Trophoblast cell (in vitro differentiated cells and primary cell): ENCODE measurements at regions not wholly inside any gene's neighbourhood (a gene's known extent, or its start where the extent isn't known, plus 50 kb on each side); places are given as distances from the start of the nearest gene placed in this dataset.

Experiments
- DNase-seq, 2 donors: peaks; one replicate each; pipeline ENCODE4 v3.0.0-alpha.2; 2016
- H2AFZ ChIP-seq: 2 replicates; pipeline ENCODE4 v1.6.1; 2013; ENCODE audit warnings: low read length, moderate library complexity, mild to moderate bottlenecking; ENCODE audit not compliant: insufficient read depth, poor library complexity
- H2AK5ac ChIP-seq: 2 replicates; pipeline ENCODE4 v1.6.1; 2013; ENCODE audit warnings: mild to moderate bottlenecking, low read length
- H2BK120ac ChIP-seq: 2 replicates; pipeline ENCODE4 v1.6.1; 2013; ENCODE audit warnings: low read length, mild to moderate bottlenecking, moderate library complexity; ENCODE audit not compliant: insufficient read depth, poor library complexity
- H2BK12ac ChIP-seq: 2 replicates; pipeline ENCODE4 v1.6.1; 2013; ENCODE audit warnings: mild to moderate bottlenecking, low read length, moderate library complexity
- H2BK5ac ChIP-seq: 2 replicates; pipeline ENCODE4 v1.6.1; 2013; ENCODE audit warnings: low read length, low read depth, moderate library complexity, mild to moderate bottlenecking; ENCODE audit not compliant: poor library complexity
- H3K14ac ChIP-seq: 2 replicates; pipeline ENCODE4 v1.6.1; 2013; ENCODE audit warnings: mild to moderate bottlenecking, low read length
- H3K18ac ChIP-seq: 2 replicates; pipeline ENCODE4 v1.6.1; 2013; ENCODE audit warnings: mild to moderate bottlenecking, low read length
- H3K23ac ChIP-seq: 2 replicates; pipeline ENCODE4 v1.6.1; 2013; ENCODE audit warnings: low read length
- H3K27ac ChIP-seq: 2 replicates; pipeline ENCODE4 v1.5.1; 2013; ENCODE audit warnings: low read depth, mild to moderate bottlenecking, inconsistent platforms, low read length, moderate library complexity
- H3K27me3 ChIP-seq: 2 replicates; pipeline ENCODE4 v1.6.1; 2013; ENCODE audit warnings: inconsistent platforms, mild to moderate bottlenecking, low read length, moderate library complexity; ENCODE audit not compliant: insufficient read depth
- H3K36me3 ChIP-seq, 2 experiments: 1 replicate in 1 of 2; 2 replicates in 1 of 2; pipeline ENCODE4 v1.6.1; 2013; ENCODE audit warnings: low read length in 2 of 2, mild to moderate bottlenecking in 2 of 2, moderate library complexity in 1 of 2; ENCODE audit not compliant: insufficient read depth in 2 of 2, control insufficient read depth in 1 of 2
- H3K4ac ChIP-seq: 2 replicates; pipeline ENCODE4 v1.6.1; 2013; ENCODE audit warnings: low read depth, mild to moderate bottlenecking, low read length, moderate library complexity
- H3K4me1 ChIP-seq, 2 experiments: 1 replicate in 1 of 2; 2 replicates in 1 of 2; pipeline ENCODE4 v1.6.1; 2013; ENCODE audit warnings: low read length in 2 of 2, mild to moderate bottlenecking in 2 of 2, moderate library complexity in 1 of 2; ENCODE audit not compliant: insufficient read depth in 2 of 2, control insufficient read depth in 1 of 2
- H3K4me2 ChIP-seq: 2 replicates; pipeline ENCODE4 v1.6.1; 2013; ENCODE audit warnings: inconsistent platforms, mild to moderate bottlenecking, low read length, moderate library complexity
- H3K4me3 ChIP-seq: 2 replicates; pipeline ENCODE4 v1.5.1; 2013; ENCODE audit warnings: mild to moderate bottlenecking, low read depth, low read length, inconsistent platforms
- H3K79me1 ChIP-seq: one replicate; pipeline ENCODE4 v1.6.1; 2013; ENCODE audit warnings: low read length
- H3K79me2 ChIP-seq: 2 replicates; pipeline ENCODE4 v1.6.1; 2013; ENCODE audit warnings: low read length, mild to moderate bottlenecking; ENCODE audit not compliant: control insufficient read depth, insufficient read depth, poor library complexity
- H3K9ac ChIP-seq: 2 replicates; pipeline ENCODE4 v1.6.1; 2013; ENCODE audit warnings: mild to moderate bottlenecking, low read length
- H3K9me3 ChIP-seq: 2 replicates; pipeline ENCODE4 v1.6.1; 2013; ENCODE audit warnings: low read depth, mild to moderate bottlenecking, control low read depth, inconsistent platforms, low read length; ENCODE audit not compliant: insufficient read depth
- H4K12ac ChIP-seq: 2 replicates; pipeline ENCODE4 v1.6.1; 2013; ENCODE audit warnings: low read depth, mild to moderate bottlenecking, low read length, moderate library complexity
- H4K8ac ChIP-seq: 2 replicates; pipeline ENCODE4 v1.6.1; 2013; ENCODE audit warnings: low read depth, mild to moderate bottlenecking, low read length, moderate library complexity
- H4K91ac ChIP-seq: one replicate; pipeline ENCODE4 v1.6.1; 2013; ENCODE audit warnings: low read depth, mild to moderate bottlenecking, low read length, moderate library complexity
- WGBS: extraction: QIAGEN DNeasy Blood & Tissue Kit; methylation state at CpG from one replicate; pipeline ENCODE4 v1.1.7; 2013; ENCODE audit warnings: missing lambda C conversion rate; ENCODE audit not compliant: insufficient read length, insufficient coverage; ENCODE audit errors: extremely low coverage; 5-methylcytosine and 5-hydroxymethylcytosine counted together

GRCh38 chr5:155834271-155834975, 492.5 kb upstream of the SGCD start:
- Histone ChIP-seq H3K9ac (no peak overlapping the region), H3K79me1 (no peaks in the 10 kb centered on the region), H4K8ac (no peak overlapping the region), H2BK120ac (no peak overlapping the region), H3K14ac (no peak overlapping the region), H2AK5ac (no peak overlapping the region), H4K91ac (no peak overlapping the region), H2BK12ac (no peak overlapping the region), H3K36me3 (no peaks in the 10 kb centered on the region), H3K4me1 (no peaks in the 10 kb centered on the region), H3K4ac (no peak overlapping the region), H4K12ac (no peak overlapping the region), H2BK5ac (no peak overlapping the region), H3K9me3 (no peaks in the 10 kb centered on the region), H3K18ac (no peak overlapping the region), H3K23ac (no peak overlapping the region), H3K27me3 (no peaks in the 10 kb centered on the region), H3K27ac (no peak overlapping the region), H3K4me3 (no peak overlapping the region), H2AFZ (no peak overlapping the region), H3K79me2 (no peaks in the 10 kb centered on the region), H3K4me2 (no peak overlapping the region)
- no peak for DNase-seq
- no CpG with 5 or more reads among the region's 9 CpGs for WGBS

- H2AFZ ChIP-seq = no peak overlapping the region
- WGBS = no CpG with 5 or more reads among the region's 4 CpGs
- H3K27me3 ChIP-seq = no peaks in the 10 kb centered on the region
- H3K79me1 ChIP-seq = no peaks in the 10 kb centered on the region
- no peak overlapping the region for H3K4me2 ChIP-seq
- no peak overlapping the region for H3K4me3 ChIP-seq
- no peak overlapping the region for H3K4ac ChIP-seq
- no peaks in the 10 kb centered on the region for H3K9me3 ChIP-seq
- H4K12ac ChIP-seq = no peak overlapping the region
- no peaks in the 10 kb centered on the region for H3K4me1 ChIP-seq
- no peak overlapping the region for H2AK5ac ChIP-seq
- no peak overlapping the region for H2BK5ac ChIP-seq
- DNase-seq = no peak
- no peaks in the 10 kb centered on the region for H3K79me2 ChIP-seq
- H2BK120ac ChIP-seq = no peak overlapping the region
- no peak overlapping the region for H4K8ac ChIP-seq
- no peak overlapping the region for H3K18ac ChIP-seq
- no peak overlapping the region for H2BK12ac ChIP-seq
- no peak overlapping the region for H3K27ac ChIP-seq
- no peak overlapping the region for H3K14ac ChIP-seq
- H3K9ac ChIP-seq = no peak overlapping the region
- H3K23ac ChIP-seq = no peak overlapping the region
- H3K36me3 ChIP-seq = no peaks in the 10 kb centered on the region
- no peak overlapping the region for H4K91ac ChIP-seq
Observed at GRCh38 chr5:155836089-155836803, 490.7 kb upstream of the SGCD start.

GRCh38 chr5:155838394-155838793, 488.6 kb upstream of the SGCD start:
- Histone ChIP-seq H3K9ac (no peak overlapping the region), H3K27me3 (no peaks in the 10 kb centered on the region), H3K4me1 (no peaks in the 10 kb centered on the region), H4K8ac (no peak overlapping the region), H3K4me2 (no peak overlapping the region), H3K36me3 (no peaks in the 10 kb centered on the region), H2AK5ac (no peak overlapping the region), H3K23ac (no peak overlapping the region), H2AFZ (no peak overlapping the region), H4K91ac (no peak overlapping the region), H3K79me2 (no peaks in the 10 kb centered on the region), H2BK12ac (no peak overlapping the region), H2BK120ac (no peak overlapping the region), H3K18ac (no peak overlapping the region), H3K4ac (no peak overlapping the region), H3K14ac (no peak overlapping the region), H3K4me3 (no peak overlapping the region), H3K79me1 (no peaks in the 10 kb centered on the region), H2BK5ac (no peak overlapping the region), H3K27ac (no peak overlapping the region), H4K12ac (no peak overlapping the region), H3K9me3 (no peaks in the 10 kb centered on the region)
- DNase-seq = no peak
- no CpG with 5 or more reads among the region's 2 CpGs for WGBS

GRCh38 chr5:155839251-155840037, 487.5 kb upstream of the SGCD start:
- Histone ChIP-seq H3K23ac (no peak overlapping the region), H3K79me1 (no peaks in the 10 kb centered on the region), H2BK5ac (no peak overlapping the region), H3K14ac (no peak overlapping the region), H2BK12ac (no peak overlapping the region), H3K18ac (no peak overlapping the region), H2BK120ac (no peak overlapping the region), H3K36me3 (no peaks in the 10 kb centered on the region), H4K91ac (no peak overlapping the region), H3K27ac (no peak overlapping the region), H3K4ac (no peak overlapping the region), H3K4me3 (no peak overlapping the region), H4K12ac (no peak overlapping the region), H3K79me2 (no peaks in the 10 kb centered on the region), H3K4me1 (no peaks in the 10 kb centered on the region), H4K8ac (no peak overlapping the region), H3K9ac (no peak overlapping the region), H2AFZ (no peak overlapping the region), H3K9me3 (no peaks in the 10 kb centered on the region), H3K4me2 (no peak overlapping the region), H2AK5ac (no peak overlapping the region), H3K27me3 (no peaks in the 10 kb centered on the region)
- DNase-seq = no peak
- no CpG with 5 or more reads among the region's 5 CpGs for WGBS
